Karpas-422 (cell line): ENCODE measurements at regions not wholly inside any gene's neighbourhood (a gene's known extent, or its start where the extent isn't known, plus 50 kb on each side); places are given as distances from the start of the nearest gene placed in this dataset.

ENCODE experiments used
- DNase-seq: peaks from one replicate; pipeline ENCODE4 v3.0.0-alpha.2; 2015
- H2AFZ ChIP-seq: fragments of 200-600 bp; sonication (generic); 2 replicates; pipeline ENCODE4 v1.6.1; 2014; ENCODE audit warnings: antibody characterized with exemption, low read length, mixed read lengths
- H3K27ac ChIP-seq: fragments of 200-600 bp; sonication (generic); 2 replicates; pipeline ENCODE4 v1.5.1; 2014; ENCODE audit warnings: mild to moderate bottlenecking, low read length, moderate library complexity
- H3K27me3 ChIP-seq: fragments of 200-600 bp; sonication (generic); 2 replicates; pipeline ENCODE4 v1.6.1; 2014; ENCODE audit warnings: low read length, mixed read lengths
- H3K36me3 ChIP-seq: fragments of 200-600 bp; sonication (generic); 2 replicates; pipeline ENCODE4 v1.6.1; 2014; ENCODE audit warnings: low read length, mixed read lengths; ENCODE audit not compliant: insufficient read depth
- H3K4me1 ChIP-seq: fragments of 200-600 bp; sonication (generic); 2 replicates; pipeline ENCODE4 v1.6.1; 2014; ENCODE audit warnings: mild to moderate bottlenecking, low read length, mixed read lengths
- H3K4me2 ChIP-seq: fragments of 200-600 bp; sonication (generic); 2 replicates; pipeline ENCODE4 v1.6.1; 2014; ENCODE audit warnings: low read length, low read depth, mild to moderate bottlenecking; ENCODE audit not compliant: poor library complexity, severe bottlenecking
- H3K4me3 ChIP-seq: fragments of 200-600 bp; sonication (generic); 2 replicates; pipeline ENCODE4 v1.5.1; 2014; ENCODE audit warnings: mild to moderate bottlenecking, antibody characterized with exemption, low read length, mixed read lengths
- H3K79me2 ChIP-seq: fragments of 200-600 bp; sonication (generic); 2 replicates; pipeline ENCODE4 v1.6.1; 2014; ENCODE audit warnings: mild to moderate bottlenecking, low read length, mixed read lengths
- H3K9ac ChIP-seq: fragments of 200-600 bp; sonication (generic); 2 replicates; pipeline ENCODE4 v1.6.0; 2014; ENCODE audit warnings: low read length
- H3K9me2 ChIP-seq: fragments of 200-600 bp; sonication (generic), shearing (Covaris generic); replicated peaks from 2 replicates; pipeline ENCODE4 v1.6.0; 2014; ENCODE audit warnings: mild to moderate bottlenecking, low read length, moderate library complexity; ENCODE audit not compliant: insufficient read depth
- H3K9me3 ChIP-seq: fragments of 300-700, 200-600 bp; sonication (generic); 2 replicates; pipeline ENCODE4 v1.6.1; 2014; ENCODE audit warnings: low read length, mixed read lengths
- H4K20me1 ChIP-seq: fragments of 200-600 bp; sonication (generic); 2 replicates; pipeline ENCODE4 v1.6.1; 2014; ENCODE audit warnings: mild to moderate bottlenecking, antibody characterized with exemption, low read length, low read depth; ENCODE audit not compliant: insufficient read depth

DNA sequence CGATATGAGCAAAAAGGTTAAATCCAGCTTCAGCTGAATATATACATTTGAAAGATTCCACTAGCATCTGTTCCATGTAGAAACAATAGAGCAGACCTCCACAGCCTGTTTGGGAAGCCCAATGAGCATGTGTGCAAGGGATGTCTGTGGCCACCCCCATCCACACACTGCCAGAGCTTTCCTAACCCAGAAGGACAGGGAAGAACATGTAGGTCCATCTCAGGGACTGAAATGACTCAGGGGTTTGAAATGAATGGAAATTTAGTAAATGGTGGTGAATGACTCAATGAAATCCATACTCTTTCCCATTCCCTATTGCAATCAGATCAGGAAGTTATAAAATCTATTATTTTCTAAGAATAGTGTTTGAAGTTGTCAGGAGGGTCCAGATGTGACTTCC, 397.2 kb downstream of the DUSP10 start:
- Histone ChIP-seq H3K4me2 (no peak overlapping the region), H3K4me3 (no peak overlapping the region), H3K9ac (no peak overlapping the region), H3K4me1 (no peaks in the 10 kb centered on the region), H3K9me3 (no peaks in the 10 kb centered on the region), H2AFZ (no peak overlapping the region), H3K9me2 (no peaks in the 10 kb centered on the region), H3K27ac (no peak overlapping the region), H4K20me1 (no peaks in the 10 kb centered on the region), H3K27me3 (no peaks in the 10 kb centered on the region), H3K79me2 (no peaks in the 10 kb centered on the region), H3K36me3 (no peaks in the 10 kb centered on the region)
- no peak for DNase-seq

DNA sequence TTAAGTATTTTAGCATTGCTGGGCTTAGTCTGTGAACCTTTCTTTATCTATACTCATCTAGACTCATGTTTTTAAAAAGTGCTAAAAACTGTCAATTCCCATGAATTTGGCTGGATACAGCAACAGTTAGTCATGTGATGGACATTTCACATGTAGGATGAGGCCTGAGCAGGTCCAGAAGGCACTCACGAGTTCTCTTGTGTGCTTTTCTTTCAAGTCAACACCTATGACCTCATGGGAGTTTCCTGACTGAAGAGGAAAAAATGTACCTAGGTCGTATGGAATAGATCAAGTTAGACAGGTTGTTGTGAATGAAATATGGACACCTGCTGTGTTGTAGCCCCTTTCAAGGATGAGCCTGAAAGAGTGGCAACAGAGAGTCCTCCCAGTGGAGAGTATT, 394.2 kb downstream of the DUSP10 start:
- Histone ChIP-seq H4K20me1 (no peaks in the 10 kb centered on the region), H3K9ac (no peak overlapping the region), H3K79me2 (no peaks in the 10 kb centered on the region), H3K27me3 (no peaks in the 10 kb centered on the region), H3K4me1 (no peaks in the 10 kb centered on the region), H2AFZ (no peak overlapping the region), H3K4me3 (no peak overlapping the region), H3K4me2 (no peak overlapping the region), H3K36me3 (no peaks in the 10 kb centered on the region), H3K27ac (no peak overlapping the region), H3K9me2 (no peaks in the 10 kb centered on the region), H3K9me3 (no peaks in the 10 kb centered on the region)
- no peak for DNase-seq

GRCh38 chr1:221350091-221350490, 391.8 kb downstream of the DUSP10 start:
- no peak for DNase-seq

DNA sequence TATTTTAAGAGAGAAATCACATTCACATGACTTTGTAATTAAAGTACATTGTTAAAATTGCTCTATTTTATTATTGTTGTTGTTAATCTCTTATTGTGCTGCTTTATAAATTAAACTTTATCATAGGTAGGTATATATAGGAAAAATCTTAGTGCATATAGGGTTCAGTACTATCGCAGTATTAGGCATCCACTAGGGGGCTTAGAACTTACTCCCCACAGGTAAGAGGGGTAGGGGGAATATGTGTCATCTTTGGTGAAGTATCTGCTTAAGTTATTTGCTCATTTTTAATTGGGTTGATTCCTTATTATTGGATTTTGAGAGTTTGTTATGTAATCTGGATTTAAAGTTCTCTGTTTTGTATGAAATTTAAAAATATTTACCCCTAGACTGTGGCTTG, 385.2 kb downstream of the DUSP10 start:
- no peaks in the 10 kb centered on the region for H3K27me3 ChIP-seq
- no peak for DNase-seq

More at GRCh38 chr1:221350091-221350490, 391.8 kb downstream of the DUSP10 start:
- no peak overlapping the region for H3K9ac ChIP-seq
- no peaks in the 10 kb centered on the region for H3K4me1 ChIP-seq
- H3K9me3 ChIP-seq: no peaks in the 10 kb centered on the region
- no peak overlapping the region for H3K4me3 ChIP-seq
- no peak overlapping the region for H2AFZ ChIP-seq
- no peak overlapping the region for H3K27ac ChIP-seq
- H3K9me2 ChIP-seq: no peaks in the 10 kb centered on the region
- no peaks in the 10 kb centered on the region for H4K20me1 ChIP-seq
- no peaks in the 10 kb centered on the region for H3K27me3 ChIP-seq
- H3K4me2 ChIP-seq: no peak overlapping the region
- H3K79me2 ChIP-seq: no peaks in the 10 kb centered on the region
- H3K36me3 ChIP-seq: no peaks in the 10 kb centered on the region

GRCh38 chr1:221363039-221363438, 378.9 kb downstream of the DUSP10 start:
- Histone ChIP-seq H2AFZ (no peak overlapping the region), H3K79me2 (no peaks in the 10 kb centered on the region), H3K27ac (no peak overlapping the region), H3K36me3 (no peaks in the 10 kb centered on the region), H3K4me2 (no peak overlapping the region), H3K9me2 (no peaks in the 10 kb centered on the region), H3K4me3 (no peak overlapping the region), H3K4me1 (no peaks in the 10 kb centered on the region), H3K9ac (no peak overlapping the region), H3K27me3 (no peaks in the 10 kb centered on the region), H4K20me1 (no peaks in the 10 kb centered on the region), H3K9me3 (no peaks in the 10 kb centered on the region)
- DNase-seq: no peak

More for the DNA sequence above, 385.2 kb downstream of the DUSP10 start:
- Histone ChIP-seq H3K9ac (no peak overlapping the region), H3K79me2 (no peaks in the 10 kb centered on the region), H3K9me2 (no peaks in the 10 kb centered on the region), H3K4me2 (no peak overlapping the region), H3K36me3 (no peaks in the 10 kb centered on the region), H3K4me3 (no peak overlapping the region), H3K9me3 (no peaks in the 10 kb centered on the region), H3K27ac (no peak overlapping the region), H2AFZ (no peak overlapping the region), H3K4me1 (no peaks in the 10 kb centered on the region), H4K20me1 (no peaks in the 10 kb centered on the region)

GRCh38 chr1:221366495-221367110, 375.3 kb downstream of the DUSP10 start:
- Histone ChIP-seq H3K4me1 (no peaks in the 10 kb centered on the region), H2AFZ (no peak overlapping the region), H3K36me3 (no peaks in the 10 kb centered on the region), H3K27me3 (no peaks in the 10 kb centered on the region), H3K4me3 (no peak overlapping the region), H3K79me2 (no peaks in the 10 kb centered on the region), H3K27ac (no peak overlapping the region), H3K9me3 (no peaks in the 10 kb centered on the region), H4K20me1 (no peaks in the 10 kb centered on the region), H3K4me2 (no peak overlapping the region), H3K9me2 (no peaks in the 10 kb centered on the region), H3K9ac (no peak overlapping the region)
- DNase-seq: no peak

DNA sequence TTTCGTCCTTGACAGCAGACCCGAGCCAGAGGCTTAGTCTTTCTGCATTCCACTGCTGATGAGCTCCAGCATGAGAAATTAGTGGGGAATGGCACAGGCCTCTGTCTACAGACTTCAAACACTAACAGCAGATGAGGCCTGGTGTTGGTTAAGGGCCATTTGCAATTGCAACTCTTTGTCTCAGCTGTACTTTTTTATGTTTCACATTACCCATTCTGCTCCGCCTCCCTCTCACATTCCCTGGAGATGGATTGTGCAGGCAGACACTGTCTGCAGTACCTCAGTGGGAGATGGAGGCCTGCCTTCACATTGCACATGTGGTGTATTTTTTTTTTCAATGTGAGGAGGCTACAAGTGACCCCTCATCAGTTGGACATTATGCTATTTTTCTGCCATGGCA, 370.2 kb downstream of the DUSP10 start:
- no peak overlapping the region for H3K4me3 ChIP-seq
- no peaks in the 10 kb centered on the region for H3K27me3 ChIP-seq
- H3K27ac ChIP-seq: no peak overlapping the region
- H3K4me1 ChIP-seq: no peaks in the 10 kb centered on the region
- H2AFZ ChIP-seq: no peak overlapping the region
- H3K4me2 ChIP-seq: no peak overlapping the region
- H3K9ac ChIP-seq: no peak overlapping the region
- H3K79me2 ChIP-seq: no peaks in the 10 kb centered on the region
- no peaks in the 10 kb centered on the region for H3K9me2 ChIP-seq
- no peaks in the 10 kb centered on the region for H3K36me3 ChIP-seq
- no peaks in the 10 kb centered on the region for H3K9me3 ChIP-seq
- DNase-seq: no peak
- no peaks in the 10 kb centered on the region for H4K20me1 ChIP-seq

GRCh38 chr1:221373795-221374194, 368.1 kb downstream of the DUSP10 start:
- Histone ChIP-seq H3K9ac (no peak overlapping the region), H3K9me2 (no peaks in the 10 kb centered on the region), H3K79me2 (no peaks in the 10 kb centered on the region), H3K9me3 (no peaks in the 10 kb centered on the region), H3K4me2 (no peak overlapping the region), H4K20me1 (no peaks in the 10 kb centered on the region), H2AFZ (no peak overlapping the region), H3K27ac (no peak overlapping the region), H3K36me3 (no peaks in the 10 kb centered on the region), H3K27me3 (no peaks in the 10 kb centered on the region), H3K4me3 (no peak overlapping the region), H3K4me1 (no peaks in the 10 kb centered on the region)
- no peak for DNase-seq

GRCh38 chr1:221376286-221376685, 365.6 kb downstream of the DUSP10 start:
- no peak overlapping the region for H3K4me2 ChIP-seq
- no peaks in the 10 kb centered on the region for H3K9me3 ChIP-seq
- no peak overlapping the region for H3K9ac ChIP-seq
- H3K27ac ChIP-seq: no peak overlapping the region
- no peaks in the 10 kb centered on the region for H4K20me1 ChIP-seq
- H3K27me3 ChIP-seq: no peaks in the 10 kb centered on the region
- no peaks in the 10 kb centered on the region for H3K79me2 ChIP-seq
- DNase-seq: no peak
- no peaks in the 10 kb centered on the region for H3K36me3 ChIP-seq
- H2AFZ ChIP-seq: no peak overlapping the region
- H3K4me1 ChIP-seq: no peaks in the 10 kb centered on the region
- H3K4me3 ChIP-seq: no peak overlapping the region
- no peaks in the 10 kb centered on the region for H3K9me2 ChIP-seq
